Fibroblast of lung (primary cell): ENCODE measurements at regions not wholly inside any gene's neighbourhood (a gene's known extent, or its start where the extent isn't known, plus 50 kb on each side); places are given as distances from the start of the nearest gene placed in this dataset.

Experiments used
- EZH2 ChIP-seq: IDR thresholded peaks from 2 replicates; pipeline ENCODE4 v1.5.1; 2012; ENCODE audit warnings: low read length, control low read depth, mild to moderate bottlenecking; ENCODE audit errors: missing control alignments
- TF ChIP-seq, protein P1 (sequence below), 2 donors: IDR thresholded peaks in 1 of 2; conservative IDR thresholded peaks in 1 of 2; 1 replicate in 1 of 2; 2 replicates in 1 of 2; pipeline ENCODE4 v1.5.1; 2011 to 2012; ENCODE audit warnings: low read length in 2 of 2, control low read depth in 1 of 2, inconsistent platforms in 1 of 2, low read depth in 1 of 2, mild to moderate bottlenecking in 1 of 2

DNA sequence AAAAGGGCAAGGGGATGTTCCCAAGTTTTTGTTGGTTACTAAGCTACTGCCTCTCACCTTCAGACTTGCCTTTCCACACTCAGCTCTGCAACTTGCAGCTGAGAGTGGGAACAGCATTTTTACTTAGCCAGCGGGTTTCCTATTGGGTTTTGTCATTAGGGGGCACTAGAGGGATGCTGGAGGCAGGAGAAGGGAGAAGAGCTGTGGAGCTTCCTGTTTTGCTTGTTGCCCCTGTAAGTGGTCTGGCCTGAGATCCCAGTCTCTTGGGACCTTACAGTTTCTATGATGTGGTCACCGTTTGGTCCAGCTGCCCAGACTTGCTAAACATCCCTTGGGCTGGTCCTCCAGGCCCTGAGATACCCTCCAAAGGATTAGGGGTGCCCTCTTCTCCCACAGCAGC, 209.6 kb upstream of the NLRP1 start:
- TF ChIP-seq, protein P1, sequence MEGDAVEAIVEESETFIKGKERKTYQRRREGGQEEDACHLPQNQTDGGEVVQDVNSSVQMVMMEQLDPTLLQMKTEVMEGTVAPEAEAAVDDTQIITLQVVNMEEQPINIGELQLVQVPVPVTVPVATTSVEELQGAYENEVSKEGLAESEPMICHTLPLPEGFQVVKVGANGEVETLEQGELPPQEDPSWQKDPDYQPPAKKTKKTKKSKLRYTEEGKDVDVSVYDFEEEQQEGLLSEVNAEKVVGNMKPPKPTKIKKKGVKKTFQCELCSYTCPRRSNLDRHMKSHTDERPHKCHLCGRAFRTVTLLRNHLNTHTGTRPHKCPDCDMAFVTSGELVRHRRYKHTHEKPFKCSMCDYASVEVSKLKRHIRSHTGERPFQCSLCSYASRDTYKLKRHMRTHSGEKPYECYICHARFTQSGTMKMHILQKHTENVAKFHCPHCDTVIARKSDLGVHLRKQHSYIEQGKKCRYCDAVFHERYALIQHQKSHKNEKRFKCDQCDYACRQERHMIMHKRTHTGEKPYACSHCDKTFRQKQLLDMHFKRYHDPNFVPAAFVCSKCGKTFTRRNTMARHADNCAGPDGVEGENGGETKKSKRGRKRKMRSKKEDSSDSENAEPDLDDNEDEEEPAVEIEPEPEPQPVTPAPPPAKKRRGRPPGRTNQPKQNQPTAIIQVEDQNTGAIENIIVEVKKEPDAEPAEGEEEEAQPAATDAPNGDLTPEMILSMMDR (conservative IDR thresholded peaks at IDR 0.05 in 1 of 2, IDR thresholded peaks at IDR 0.05 in 1 of 2; ENCODE audit: low read depth in 1 of 2, low read length in 2 of 2) = peak in 1 of 2 donors; percentile 13
- TF ChIP-seq EZH2 = no peak
